AG04450 (cell line): ENCODE measurements at regions not wholly inside any gene's neighbourhood (a gene's known extent, or its start where the extent isn't known, plus 50 kb on each side); places are given as distances from the start of the nearest gene placed in this dataset.
"Not testable (repeated sequence)": the region's sequence is repeated elsewhere in the genome, so short reads cannot be mapped to it uniquely, and the experiment has no call there.

Source experiments
- CTCF ChIA-PET: fragments of 300-600, 350-600 bp; formaldehyde crosslinking; extraction: SDS; loops from one replicate; lab custom pipeline; 2022; ENCODE audit warnings: antibody characterized with exemption, inconsistent platforms; lab: Charles Lee
- POLR2A ChIA-PET: fragments of 350-600 bp; formaldehyde crosslinking; extraction: SDS; loops from one replicate; lab custom pipeline; 2021; ENCODE audit warnings: antibody characterized with exemption, inconsistent platforms; lab: Yijun Ruan, JAX
- DNase-seq: peaks from one replicate; pipeline ENCODE4 v3.0.0-alpha.2; 2011; ENCODE audit warnings: low read depth, low spot score
- H3K27ac ChIP-seq: one replicate; pipeline ENCODE4 v1.5.1; 2012; ENCODE audit warnings: low read depth, low read length, control low read depth
- H3K27me3 ChIP-seq: one replicate; pipeline ENCODE4 v1.6.0; 2012; ENCODE audit warnings: low read length; ENCODE audit not compliant: control insufficient read depth, insufficient read depth
- H3K4me3 ChIP-seq: 2 replicates; pipeline ENCODE4 v1.5.1; 2011; ENCODE audit warnings: mild to moderate bottlenecking, low read depth, low read length, control low read depth
- H3K9me3 ChIP-seq: 2 replicates; pipeline ENCODE4 v1.5.1; 2012; ENCODE audit warnings: low read length; ENCODE audit not compliant: control insufficient read depth, insufficient read depth
- TF ChIP-seq, protein P1 (sequence below): IDR thresholded peaks from 2 replicates; pipeline ENCODE4 v1.5.1; 2011; ENCODE audit warnings: low read depth, low read length, control low read depth, inconsistent platforms

GRCh38 chr2:8249769-8250168, 432.1 kb upstream of the ID2 start:
- no peak overlapping the region for H3K27ac ChIP-seq
- no peak for DNase-seq
- TF ChIP-seq, protein P1, sequence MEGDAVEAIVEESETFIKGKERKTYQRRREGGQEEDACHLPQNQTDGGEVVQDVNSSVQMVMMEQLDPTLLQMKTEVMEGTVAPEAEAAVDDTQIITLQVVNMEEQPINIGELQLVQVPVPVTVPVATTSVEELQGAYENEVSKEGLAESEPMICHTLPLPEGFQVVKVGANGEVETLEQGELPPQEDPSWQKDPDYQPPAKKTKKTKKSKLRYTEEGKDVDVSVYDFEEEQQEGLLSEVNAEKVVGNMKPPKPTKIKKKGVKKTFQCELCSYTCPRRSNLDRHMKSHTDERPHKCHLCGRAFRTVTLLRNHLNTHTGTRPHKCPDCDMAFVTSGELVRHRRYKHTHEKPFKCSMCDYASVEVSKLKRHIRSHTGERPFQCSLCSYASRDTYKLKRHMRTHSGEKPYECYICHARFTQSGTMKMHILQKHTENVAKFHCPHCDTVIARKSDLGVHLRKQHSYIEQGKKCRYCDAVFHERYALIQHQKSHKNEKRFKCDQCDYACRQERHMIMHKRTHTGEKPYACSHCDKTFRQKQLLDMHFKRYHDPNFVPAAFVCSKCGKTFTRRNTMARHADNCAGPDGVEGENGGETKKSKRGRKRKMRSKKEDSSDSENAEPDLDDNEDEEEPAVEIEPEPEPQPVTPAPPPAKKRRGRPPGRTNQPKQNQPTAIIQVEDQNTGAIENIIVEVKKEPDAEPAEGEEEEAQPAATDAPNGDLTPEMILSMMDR = no peak
- no peaks in the 10 kb centered on the region; the same call in none of the 2 replicates for H3K9me3 ChIP-seq
- CTCF ChIA-PET = no interaction called here
- H3K4me3 ChIP-seq = no peak overlapping the region
- POLR2A ChIA-PET = no interaction called here
- no peaks in the 10 kb centered on the region for H3K27me3 ChIP-seq

DNA sequence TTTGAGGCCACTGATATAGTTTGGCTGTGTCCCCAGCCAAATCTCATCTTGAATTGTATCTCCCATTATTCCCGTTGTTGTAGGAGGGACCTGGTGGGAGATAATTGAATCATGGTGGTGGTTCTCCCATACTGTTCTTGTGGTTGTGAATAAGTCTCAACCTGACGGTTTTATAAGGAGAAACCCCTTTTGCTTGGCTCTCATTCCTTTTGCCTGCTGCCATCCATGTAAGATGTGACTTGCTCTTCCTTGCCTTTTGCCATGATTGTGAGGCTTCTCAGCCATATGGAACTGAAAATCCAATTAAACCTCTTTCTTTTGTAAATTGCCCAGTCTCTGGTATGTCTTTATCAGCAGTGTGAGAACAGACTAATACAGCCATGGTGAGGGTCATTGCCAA, 431.6 kb upstream of the ID2 start:
- POLR2A ChIA-PET, CTCF ChIA-PET, H3K4me3 ChIP-seq, DNase-seq, H3K27me3 ChIP-seq, H3K9me3 ChIP-seq, H3K27ac ChIP-seq: not testable (repeated sequence)

GRCh38 chr2:8251291-8251690, 430.6 kb upstream of the ID2 start:
- Histone ChIP-seq H3K9me3 (no peaks in the 10 kb centered on the region; the same call in none of the 2 replicates), H3K4me3 (no peak overlapping the region), H3K27me3 (no peaks in the 10 kb centered on the region), H3K27ac (no peak overlapping the region)
- ChIA-PET CTCF (no interaction called here), POLR2A (no interaction called here)
- no peak for DNase-seq
- TF ChIP-seq, protein P1 = no peak

GRCh38 chr2:8251856-8252255, 430.0 kb upstream of the ID2 start:
- TF ChIP-seq, protein P1 = no peak
- DNase-seq = no peak
- ChIA-PET POLR2A (no interaction called here), CTCF (no interaction called here)
- Histone ChIP-seq H3K9me3 (no peaks in the 10 kb centered on the region; the same call in none of the 2 replicates), H3K27ac (no peak overlapping the region), H3K27me3 (no peaks in the 10 kb centered on the region), H3K4me3 (no peak overlapping the region)

DNA sequence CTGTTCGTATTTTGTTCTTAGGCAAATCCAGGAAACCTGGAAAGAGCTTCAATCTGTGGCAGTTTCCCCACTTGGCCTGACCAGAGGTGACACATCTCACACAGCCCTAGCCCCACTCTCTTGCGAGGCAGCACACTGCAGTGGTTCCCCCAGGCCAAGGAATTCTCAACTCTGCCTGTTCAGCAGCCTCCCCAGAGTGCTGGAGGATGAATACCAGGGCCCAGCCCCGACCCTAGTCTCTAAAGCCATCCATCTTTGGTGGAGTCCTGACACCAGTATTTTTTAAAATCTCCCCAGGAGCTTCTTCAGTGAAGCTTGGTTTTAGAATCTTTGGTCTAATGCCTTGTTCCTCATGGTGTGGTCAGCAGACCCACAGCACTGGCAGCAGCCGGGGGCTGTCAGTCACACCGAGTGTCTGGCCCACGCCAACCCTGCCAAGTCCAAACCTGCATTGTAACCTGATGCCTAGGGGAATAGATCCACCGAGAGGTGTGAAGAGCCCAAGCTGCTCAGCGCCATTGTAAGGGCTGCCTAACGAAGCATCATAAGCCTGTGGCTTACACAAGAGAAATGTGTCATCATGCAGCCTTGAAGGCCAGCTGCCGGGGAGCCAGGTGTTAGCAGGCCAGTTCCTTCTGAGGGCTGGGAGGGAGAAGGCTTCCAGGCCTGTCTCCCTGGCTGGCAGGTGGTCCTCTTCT, 428.7 kb upstream of the ID2 start:
- DNase-seq = no peak
- H3K27ac ChIP-seq = no peak overlapping the region
- no peaks in the 10 kb centered on the region for H3K27me3 ChIP-seq
- no peaks in the 10 kb centered on the region; the same call in none of the 2 replicates for H3K9me3 ChIP-seq
- TF ChIP-seq, protein P1 = no peak
- H3K4me3 ChIP-seq = no peak overlapping the region
- CTCF ChIA-PET = no interaction called here
- POLR2A ChIA-PET = no interaction called here
